Fibroblast of skin of scalp (primary cell): ENCODE measurements at regions not wholly inside any gene's neighbourhood (a gene's known extent, or its start where the extent isn't known, plus 50 kb on each side); places are given as distances from the start of the nearest gene placed in this dataset.

Experiments
- DNase-seq: peaks from one replicate; pipeline ENCODE4 v3.0.0-alpha.2; 2013

DNA sequence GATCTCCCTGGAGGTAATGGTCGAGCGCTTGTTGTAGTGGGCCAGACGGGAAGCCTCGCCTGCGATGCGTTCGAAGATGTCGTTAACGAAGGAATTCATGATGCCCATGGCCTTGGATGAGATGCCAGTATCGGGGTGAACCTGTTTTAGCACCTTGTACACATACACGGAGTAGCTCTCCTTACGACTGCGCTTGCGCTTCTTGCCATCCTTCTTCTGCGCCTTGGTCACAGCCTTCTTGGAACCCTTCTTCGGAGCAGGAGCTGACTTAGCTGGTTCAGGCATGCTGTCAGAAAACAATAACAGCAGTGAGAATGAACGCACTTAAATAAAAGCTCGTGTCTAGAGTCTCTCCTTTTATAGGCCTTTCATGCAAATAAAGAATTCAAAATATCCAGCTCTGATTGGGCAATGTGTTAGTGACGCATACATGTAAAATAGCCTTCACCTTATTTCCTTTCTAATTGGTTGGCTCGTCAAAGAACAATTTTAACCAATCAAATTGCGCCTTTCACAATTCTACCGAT, 129.2 kb downstream of the HFE start:
- peak; percentile 99 for DNase-seq

DNA sequence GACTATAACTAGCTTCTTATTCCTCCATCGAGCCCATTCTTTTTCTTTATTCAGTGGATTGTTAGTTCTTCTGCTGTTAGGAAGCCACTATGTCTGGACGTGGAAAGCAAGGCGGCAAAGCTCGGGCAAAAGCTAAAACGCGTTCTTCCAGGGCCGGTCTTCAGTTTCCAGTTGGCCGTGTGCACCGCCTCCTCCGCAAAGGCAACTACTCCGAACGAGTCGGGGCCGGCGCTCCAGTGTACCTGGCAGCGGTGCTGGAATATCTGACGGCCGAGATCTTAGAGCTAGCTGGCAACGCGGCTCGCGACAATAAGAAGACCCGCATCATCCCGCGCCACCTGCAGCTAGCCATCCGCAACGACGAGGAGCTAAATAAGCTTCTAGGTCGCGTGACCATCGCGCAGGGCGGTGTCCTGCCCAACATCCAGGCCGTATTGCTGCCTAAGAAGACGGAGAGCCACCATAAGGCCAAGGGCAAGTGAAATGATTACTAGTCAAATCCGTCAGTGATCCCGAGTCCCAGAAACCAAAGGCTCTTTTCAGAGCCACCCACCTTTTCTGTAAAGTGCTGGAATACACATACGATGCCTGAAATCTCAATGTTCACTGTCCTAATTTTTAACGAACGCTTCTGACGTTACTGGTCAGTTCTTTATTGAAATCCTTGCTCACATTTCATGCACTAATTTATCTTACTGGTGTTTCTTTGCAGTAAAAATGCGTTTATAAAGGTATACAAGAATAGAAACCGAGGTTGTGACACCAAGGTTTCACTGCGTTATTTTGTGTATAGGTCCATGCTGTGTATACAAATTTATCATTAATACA, 129.9 kb downstream of the HFE start:
- peak; percentile 85 for DNase-seq

DNA sequence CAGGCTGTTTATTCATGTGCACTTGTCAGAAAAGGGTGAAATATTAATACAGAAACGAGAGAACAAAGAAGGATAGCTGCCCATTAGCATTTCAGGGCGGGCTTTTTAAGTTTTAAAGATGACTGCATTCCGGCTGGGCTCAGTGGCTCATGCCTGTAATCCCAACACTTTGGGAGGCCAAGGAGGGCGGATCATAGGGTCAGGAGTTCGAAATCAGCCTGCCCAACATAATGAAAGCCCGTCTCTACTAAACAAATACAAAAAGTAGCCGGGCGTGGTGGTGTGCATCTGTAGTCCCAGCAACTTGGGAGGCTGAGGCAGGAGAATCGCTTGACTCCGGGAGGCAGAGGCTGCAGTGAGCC, 130.5 kb downstream of the HFE start:
- DNase-seq = peak; percentile 41

DNA sequence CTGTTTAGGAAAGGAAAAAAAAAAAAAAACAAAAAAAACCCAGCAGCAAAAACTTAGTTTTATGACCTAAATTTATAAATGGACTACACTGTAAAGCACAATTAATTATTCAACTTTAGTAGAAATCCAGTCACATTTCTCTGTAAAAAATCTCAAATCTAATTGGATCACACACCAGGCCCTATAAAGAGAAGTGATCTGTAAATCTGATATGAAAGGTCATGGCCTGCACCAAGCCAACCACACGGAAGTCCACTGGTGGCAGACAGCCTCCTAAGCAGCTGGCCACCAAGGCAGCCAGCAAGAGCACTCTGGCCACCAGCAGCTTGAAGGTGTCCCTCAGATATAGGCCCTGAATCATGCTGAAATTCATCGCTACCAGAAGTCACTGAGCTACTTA, 131.6 kb downstream of the HFE start:
- no peak for DNase-seq

DNA sequence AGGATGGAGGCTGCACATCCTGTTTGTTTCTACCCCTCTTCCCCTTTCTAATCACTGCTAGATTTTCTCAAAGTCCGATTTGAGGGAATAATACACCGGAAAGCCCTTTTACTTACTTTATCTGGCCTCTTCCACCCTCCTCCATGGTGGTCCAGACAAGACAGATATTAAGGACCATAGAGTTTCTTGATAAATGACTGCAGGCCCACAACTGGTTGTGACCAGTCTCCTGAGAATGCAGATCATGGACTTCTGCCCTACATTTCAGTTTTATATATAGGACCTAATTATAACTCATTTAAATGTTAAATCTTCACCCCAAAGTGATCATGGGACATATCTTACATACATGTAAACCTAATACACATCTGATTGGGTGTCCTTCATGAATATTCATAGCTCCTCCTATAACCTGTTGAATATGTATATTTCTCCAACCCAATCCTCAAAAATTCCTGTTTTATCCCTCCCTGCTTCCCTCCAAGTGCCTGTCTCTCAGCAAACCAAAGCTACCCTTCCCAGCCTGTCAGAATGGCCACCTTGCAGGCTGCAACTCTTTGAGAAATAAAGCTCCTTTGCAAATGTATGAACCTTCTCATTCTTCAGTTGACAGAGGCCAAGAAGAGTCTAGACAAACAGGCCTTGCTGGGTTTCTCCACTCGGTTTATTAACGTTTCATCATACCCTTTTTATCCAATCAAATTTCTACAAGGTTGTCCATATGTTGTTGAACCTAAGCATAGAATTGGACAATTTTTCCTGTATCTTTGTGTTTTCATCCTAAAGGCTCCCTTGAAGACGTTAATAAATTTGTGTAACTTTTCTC, 133.1 kb downstream of the HFE start:
- DNase-seq = no peak

DNA sequence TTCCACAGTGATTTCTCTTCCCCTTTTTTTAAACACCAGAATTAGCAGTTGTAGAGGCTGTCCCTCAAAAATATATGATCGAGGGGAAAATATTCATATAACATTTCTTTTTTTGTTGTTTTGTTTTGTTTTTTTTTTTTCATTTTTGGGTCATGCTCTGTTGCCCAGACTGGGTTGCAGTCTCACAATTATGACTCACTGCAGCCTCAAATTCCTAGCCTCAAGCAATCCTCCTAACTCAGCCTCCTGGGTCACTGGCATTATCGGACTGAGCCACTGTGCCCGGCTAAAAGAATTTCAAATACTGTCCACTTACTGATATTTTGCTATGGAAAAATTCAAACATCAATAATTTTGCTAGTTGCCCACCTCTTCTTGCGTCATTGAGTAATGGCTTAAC, 134.0 kb downstream of the HFE start:
- DNase-seq = no peak

DNA sequence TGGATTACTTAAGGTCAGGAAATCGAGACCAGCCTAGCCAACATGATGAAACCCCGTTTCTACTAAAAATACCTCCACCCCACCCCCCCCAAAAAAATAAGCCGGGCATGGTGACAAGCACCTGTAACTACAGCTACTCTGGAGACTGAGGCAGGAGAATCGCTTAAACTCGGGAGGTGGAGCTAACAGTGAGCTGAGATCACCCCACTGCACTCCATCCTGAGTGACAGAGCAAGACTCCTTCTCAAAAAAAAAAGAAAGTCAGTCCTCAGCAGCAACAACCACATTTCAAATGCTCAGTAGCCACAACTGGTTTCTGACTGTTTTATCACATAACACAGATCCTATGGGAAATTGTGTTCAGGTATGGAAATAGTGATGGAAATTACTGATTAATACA, 135.3 kb downstream of the HFE start:
- DNase-seq = no peak

DNA sequence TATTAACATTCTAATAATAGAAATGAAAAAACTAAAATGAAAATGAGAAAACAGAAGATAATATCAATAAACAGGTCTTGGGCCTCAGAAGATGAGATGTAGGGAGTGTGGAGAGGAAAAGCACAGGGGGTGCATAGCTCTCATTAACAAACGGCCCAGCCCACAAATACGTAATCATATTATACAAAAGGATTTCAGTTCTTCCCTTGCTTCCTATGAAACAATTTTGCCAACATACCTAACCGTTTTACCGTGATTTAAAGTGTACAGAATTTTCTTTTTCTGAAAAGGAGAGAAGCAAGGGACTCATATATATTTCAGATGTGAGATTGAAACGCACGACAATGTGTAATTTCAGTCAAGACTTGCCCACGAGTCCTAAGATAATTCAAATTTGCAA, 136.0 kb downstream of the HFE start:
- DNase-seq = no peak

DNA sequence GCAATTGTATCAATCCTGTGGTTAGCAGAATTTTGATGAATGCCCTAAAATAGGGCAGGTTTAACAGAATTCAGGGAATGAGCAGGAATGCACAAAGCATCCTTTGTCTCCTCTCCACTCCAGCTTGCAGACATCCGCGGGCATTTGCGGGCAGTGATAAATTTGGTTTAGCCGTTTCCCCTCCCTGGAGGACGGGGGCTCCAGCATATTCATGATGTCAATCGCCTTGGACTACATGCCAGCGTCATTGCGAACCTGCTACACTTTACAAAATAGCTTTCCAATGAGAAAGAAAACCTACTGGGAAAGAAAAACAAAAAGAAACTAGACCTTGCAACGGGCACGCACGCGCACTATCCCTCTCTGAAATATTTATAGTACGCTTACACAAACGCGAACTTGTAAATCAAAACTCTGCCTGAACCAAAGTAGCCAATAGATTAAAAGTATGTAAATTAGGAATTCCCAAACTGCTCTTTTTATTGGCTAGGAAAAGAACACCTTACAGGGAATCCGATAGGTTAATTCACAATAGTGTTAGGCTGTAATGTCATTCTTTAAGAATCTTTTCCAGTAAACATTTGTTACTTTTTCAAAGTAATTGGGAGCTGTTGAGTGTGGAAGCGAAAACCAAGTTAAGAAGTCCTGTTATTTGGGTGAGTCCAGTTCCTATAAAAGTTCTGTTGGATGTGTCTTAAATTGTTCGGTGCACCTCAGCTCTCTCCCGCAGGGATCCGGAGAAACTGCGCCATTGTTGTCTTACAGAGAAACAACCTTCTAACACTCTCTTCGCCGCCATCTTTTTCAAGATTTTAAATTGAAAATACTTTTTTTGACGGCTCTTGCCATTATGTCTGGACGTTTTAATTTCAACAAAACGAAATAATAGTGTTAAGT, 136.7 kb downstream of the HFE start:
- DNase-seq = peak; percentile 94

DNA sequence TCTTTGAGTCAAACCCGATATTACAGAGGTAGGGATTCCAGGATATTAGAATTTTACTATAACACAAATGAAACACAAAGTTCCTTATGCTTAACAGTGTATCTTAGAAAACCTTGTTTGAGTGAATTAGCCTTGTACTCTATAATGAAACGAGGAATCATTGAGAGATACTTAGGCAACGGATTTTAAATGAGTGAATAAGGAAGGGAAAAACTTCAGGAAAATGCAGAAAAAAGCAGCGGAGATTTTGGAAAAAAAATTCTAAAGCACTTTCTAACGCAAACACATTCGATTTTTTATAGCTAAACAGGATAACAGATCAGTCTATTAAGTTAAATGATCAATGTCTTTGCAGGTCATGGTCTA, 137.3 kb downstream of the HFE start:
- DNase-seq = no peak

DNA sequence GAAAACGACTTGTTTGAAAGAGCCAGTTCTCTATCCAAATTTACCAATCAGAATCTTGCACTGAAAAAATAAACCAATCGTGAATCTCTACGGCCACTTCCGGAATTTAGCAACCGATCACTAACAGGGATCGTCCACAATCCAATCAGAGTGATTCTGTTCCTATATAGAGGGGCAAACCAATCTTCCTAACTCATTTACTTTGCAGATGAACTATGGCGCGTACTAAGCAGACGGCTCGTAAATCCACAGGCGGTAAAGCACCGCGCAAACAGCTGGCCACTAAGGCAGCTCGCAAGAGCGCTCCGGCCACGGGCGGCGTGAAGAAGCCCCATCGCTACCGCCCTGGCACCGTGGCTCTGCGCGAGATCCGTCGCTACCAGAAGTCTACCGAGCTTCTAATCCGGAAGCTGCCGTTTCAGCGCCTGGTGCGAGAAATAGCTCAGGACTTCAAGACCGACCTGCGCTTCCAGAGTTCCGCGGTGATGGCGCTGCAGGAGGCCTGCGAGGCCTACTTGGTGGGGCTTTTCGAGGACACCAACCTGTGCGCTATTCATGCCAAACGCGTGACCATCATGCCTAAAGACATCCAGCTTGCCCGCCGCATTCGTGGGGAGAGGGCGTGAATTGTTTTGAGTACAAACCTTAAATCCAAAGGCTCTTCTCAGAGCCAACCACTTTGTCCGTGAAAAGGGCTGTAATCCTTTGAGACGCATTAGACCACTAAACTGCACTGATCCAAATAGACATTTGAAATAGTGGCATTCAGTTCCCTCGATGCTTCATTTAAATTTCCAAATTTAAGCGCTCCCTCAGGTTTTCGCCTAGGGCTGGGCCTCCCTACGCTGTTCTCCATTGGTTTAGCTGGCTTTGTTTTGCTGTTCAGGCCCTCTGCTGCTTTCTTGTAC, 138.0 kb downstream of the HFE start:
- peak; percentile 95 for DNase-seq

DNA sequence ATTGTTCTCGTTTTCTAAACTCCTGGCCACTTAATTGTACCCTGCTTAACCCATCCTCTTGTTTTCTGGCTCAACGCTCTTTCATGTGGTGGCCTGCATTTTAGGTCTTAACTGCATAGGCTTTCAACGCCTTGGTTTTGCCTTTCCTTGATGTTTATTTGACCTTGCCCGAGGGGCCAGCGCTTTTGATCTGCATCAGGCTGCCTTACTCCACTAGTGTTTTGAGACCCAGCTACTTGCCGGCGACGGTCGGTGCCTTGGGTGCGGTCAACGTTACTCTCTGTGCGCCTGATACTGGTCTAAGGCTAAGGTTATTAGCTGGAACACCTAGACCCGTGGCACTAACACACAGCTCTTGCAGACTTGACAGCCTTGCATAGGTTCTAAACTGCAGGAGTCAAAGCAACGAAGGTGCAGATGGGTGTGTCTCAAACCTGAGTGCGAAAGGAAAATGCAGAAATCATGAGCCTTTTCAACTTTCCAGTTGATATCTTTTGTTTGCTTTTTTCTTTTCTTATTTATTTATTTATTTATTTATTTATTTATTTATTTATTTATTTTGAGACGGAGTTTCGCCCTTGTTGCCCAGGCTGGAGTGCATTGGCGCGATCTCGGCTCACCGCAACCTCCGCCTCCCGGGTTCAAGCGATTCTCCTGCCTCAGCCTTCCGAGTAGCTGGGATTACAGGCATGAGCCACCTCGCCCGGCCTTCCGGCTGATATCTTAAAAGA, 138.8 kb downstream of the HFE start:
- no peak for DNase-seq

DNA sequence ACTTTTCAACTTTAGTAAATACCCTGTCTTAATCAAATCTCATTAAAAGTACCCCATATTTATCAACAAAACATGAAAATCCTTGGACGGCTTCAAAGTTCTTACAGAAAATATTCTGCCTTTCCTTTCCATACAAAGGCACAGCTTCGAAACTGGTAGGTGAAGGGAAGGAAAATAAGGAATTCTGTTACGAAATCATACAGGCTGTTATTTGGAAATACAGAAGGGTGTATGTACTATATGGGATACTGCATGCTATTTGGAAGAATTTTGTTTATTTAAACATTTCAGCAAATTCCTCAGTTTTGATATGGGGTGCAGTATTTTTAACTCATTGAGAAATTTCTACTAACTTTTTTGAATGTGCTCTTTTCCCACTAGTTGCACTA, 138.4 kb upstream of the BTN3A2 start:
- no peak for DNase-seq

DNA sequence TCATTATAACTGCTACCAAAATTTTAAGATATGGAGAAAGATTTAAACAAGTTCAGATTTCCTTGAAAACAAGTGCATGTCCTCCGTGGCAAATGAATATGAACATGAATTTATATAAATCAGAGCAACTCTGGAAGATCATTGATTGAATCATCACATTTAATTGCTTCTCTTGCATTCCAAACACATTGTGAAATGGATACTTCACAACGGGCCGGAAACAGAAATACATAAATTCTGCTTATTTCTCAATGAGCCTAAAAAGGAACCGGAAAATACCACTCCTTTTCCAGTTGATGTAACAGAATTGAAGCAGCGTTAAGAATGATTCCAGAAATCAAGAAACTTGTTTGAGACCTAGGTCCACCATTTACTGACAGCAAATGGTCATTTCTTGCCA, 134.6 kb upstream of the BTN3A2 start:
- DNase-seq = no peak

DNA sequence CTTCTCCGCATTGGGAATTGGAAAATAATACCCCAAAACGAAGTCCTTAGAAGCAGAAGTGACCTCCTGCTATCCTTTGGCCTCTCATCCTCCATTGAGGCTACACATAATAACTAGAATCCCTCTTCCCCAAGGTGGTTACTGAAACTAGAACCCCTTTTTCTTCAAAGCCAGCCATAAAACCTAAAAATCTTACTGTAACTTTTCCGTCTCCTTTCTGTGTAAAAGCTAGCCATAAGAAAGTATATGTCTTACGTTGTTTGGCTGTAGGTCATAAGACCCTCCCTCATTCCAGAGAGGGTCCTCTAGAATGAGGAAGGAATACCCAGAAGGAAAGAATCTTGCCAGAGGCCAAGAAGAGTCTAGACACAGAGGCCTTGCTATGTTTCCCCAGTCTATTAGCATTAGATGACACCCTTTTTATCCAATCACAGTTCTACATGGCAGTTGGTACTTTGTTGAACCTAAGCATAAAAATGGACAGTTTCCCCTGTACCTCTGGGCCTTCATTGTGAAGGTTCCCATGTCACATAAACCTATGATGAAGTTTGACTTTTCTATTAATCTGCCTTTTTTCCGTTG, 133.9 kb upstream of the BTN3A2 start:
- no peak for DNase-seq

DNA sequence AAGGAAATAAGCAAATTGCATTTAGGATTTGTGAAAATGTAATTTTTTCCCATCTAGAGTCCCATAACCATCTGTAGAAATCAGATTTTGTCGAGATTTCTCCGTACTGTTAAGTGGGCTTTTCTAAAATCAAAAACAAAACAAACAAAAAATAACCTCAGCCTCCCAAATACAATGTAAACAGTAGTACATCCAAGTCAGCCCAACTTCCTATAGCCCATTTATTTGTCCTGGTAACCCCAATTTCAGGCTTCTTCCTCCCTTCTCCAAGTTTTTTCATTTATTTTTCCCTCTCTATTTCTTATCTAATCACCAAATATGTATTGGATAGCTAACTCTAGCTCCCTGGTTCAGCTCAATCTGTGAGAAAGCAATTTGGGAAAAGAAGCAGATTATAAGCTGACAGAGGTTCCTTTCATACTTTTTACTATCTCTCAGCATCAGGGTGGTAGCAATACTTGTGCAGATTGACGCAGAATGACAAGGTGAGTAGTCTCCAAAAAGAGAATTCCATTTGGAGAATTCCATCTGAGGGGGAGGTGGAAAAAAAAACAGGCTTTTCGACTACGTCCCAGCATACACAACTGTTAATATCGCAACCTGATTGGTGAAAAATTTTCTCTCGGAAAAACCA, 132.6 kb upstream of the BTN3A2 start:
- no peak for DNase-seq

DNA sequence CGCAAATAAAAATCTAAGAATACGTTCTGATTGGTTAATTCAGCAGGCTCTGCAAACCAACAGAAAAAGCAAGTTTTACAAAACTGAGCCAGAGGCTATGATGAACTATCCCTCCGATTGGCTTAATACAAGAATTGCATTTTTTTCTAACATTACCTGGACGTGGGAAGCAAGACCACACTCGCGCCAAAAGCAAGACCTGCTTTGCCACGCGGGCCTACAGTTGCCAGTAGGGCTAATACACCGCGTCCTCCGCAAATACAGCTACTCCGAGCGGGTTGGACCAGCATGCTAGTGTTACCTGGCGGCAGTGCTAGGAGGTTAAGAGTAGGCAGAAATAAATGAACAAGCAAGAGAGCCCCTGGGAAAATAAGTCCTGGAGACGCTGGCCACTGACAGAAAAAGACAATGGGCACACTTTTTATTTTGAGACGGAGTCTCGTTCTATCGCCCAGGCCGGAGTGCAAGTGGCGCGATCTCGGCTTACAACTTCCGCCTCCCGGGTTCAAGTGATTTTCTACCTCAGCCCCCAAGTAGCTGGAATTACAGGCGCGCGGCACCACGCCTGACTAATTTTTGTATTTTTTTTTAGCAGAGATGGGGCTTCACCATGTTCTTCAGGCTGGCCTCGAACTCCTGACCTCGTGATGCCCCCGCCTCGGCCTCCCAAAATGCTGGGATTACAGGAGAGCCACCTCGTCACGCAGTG, 131.9 kb upstream of the BTN3A2 start:
- DNase-seq = peak; percentile 74

DNA sequence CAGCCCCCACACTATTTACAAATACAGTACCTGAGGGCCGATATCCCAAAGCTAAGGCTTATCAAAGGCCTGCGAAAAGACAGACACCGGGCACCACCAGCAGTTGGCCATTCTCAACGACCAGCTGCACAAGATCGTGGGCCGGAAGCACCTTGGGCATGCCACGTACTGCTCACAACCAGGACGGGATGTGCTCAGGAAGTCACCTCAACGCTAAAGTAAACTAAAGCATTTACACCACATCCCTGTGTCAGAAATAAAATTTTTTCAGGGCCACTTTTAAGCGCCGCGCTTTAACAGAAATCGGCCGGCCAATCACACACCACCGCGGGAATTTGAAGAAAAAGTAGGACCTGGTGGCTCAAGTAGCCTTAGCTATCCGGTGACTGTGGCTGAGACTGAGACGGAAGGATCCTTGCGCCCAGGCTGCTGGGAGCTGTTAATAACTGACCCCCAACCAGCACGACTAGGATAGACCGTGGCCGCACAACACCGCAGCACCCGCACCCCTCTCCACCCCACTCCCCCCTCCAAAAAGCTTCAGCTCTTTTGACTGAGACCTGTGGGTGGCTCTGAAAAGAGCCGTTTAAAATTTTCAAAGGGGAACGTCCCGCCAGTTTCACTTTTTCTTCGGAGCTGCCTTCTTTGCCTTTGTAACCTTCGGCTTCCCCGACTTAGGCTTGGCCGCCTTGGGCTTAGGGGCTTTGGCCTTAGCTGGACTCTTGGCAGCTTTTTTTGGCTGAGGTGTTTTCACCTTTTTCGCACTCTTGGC, 131.2 kb upstream of the BTN3A2 start:
- DNase-seq = peak; percentile 79
